Vagina (tissue), 2 donors: ENCODE measurements at regions not wholly inside any gene's neighbourhood (a gene's known extent, or its start where the extent isn't known, plus 50 kb on each side); places are given as distances from the start of the nearest gene placed in this dataset.

ENCODE experiments used
- CTCF ChIP-seq, 3 experiments: fragments of 450-650 bp in 2 of 3; fragments of 200-600 bp in 1 of 3; sonication (generic) in 1 of 3; IDR thresholded peaks; one replicate each; pipeline ENCODE4 v1.5.1; 2017 to 2019; ENCODE audit warnings: antibody characterized with exemption in 3 of 3, mild to moderate bottlenecking in 2 of 3, moderate library complexity in 2 of 3
- POLR2A ChIP-seq, 2 donors: fragments of 450-650 bp; IDR thresholded peaks; one replicate each; pipeline ENCODE4 v1.6.1; 2017; ENCODE audit warnings: antibody characterized with exemption in 2 of 2, mild to moderate bottlenecking in 2 of 2, moderate library complexity in 2 of 2
- POLR2AphosphoS5 ChIP-seq, 2 donors: sonication (generic); formaldehyde crosslinking; IDR thresholded peaks; one replicate each; pipeline ENCODE4 v1.9.0; 2017; ENCODE audit warnings: antibody characterized with exemption in 2 of 2, mild to moderate bottlenecking in 2 of 2, low read depth in 1 of 2; ENCODE audit not compliant: insufficient read depth in 1 of 2

- TF ChIP-seq CTCF (IDR thresholded peaks at IDR 0.05) (no peak), POLR2A (IDR thresholded peaks at IDR 0.05) (no peak), POLR2AphosphoS5 (IDR thresholded peaks at IDR 0.05; ENCODE audit: insufficient read depth in 1 of 2, low read depth in 1 of 2) (no peak)
Observed at GRCh38 chr5:163260471-163260870, 176.9 kb upstream of the CCNG1 start.
